NCI-H748 (cell line): ENCODE measurements at regions not wholly inside any gene's neighbourhood (a gene's known extent, or its start where the extent isn't known, plus 50 kb on each side); places are given as distances from the start of the nearest gene placed in this dataset.

Experiments used
- DNase-seq: peaks from one replicate; lab custom pipeline; 2025; ENCODE audit not compliant: unreplicated experiment; lab: John Stamatoyannopoulos, UW

GRCh38 chr6:99219788-99220187 is 129.7 kb downstream of the FAXC start:
- DNase-seq: peak; percentile 10

- no peak for DNase-seq
These were observed 132.5 kb downstream of the FAXC start for GRCh38 chr6:99216959-99217358.

- no peak for DNase-seq
These were observed 153.4 kb downstream of the FAXC start for GRCh38 chr6:99195986-99196655.

- no peak for DNase-seq
These were observed 156.9 kb downstream of the FAXC start for GRCh38 chr6:99192561-99192960.

GRCh38 chr6:99189823-99190721 is 159.4 kb downstream of the FAXC start:
- no peak for DNase-seq

- DNase-seq: no peak
These were observed 162.0 kb downstream of the FAXC start for GRCh38 chr6:99187429-99187828.

- DNase-seq: no peak
These were observed 163.1 kb downstream of the FAXC start for GRCh38 chr6:99186417-99186816.

GRCh38 chr6:99185525-99185924 is 163.9 kb downstream of the FAXC start:
- DNase-seq: peak; percentile 28

GRCh38 chr6:99184696-99185095 is 164.8 kb downstream of the FAXC start:
- no peak for DNase-seq

- DNase-seq: no peak
These were observed 166.4 kb downstream of the FAXC start for GRCh38 chr6:99183066-99183465.

GRCh38 chr6:99181174-99181573 is 168.3 kb downstream of the FAXC start:
- no peak for DNase-seq

- DNase-seq: no peak
These were observed 171.3 kb downstream of the FAXC start for GRCh38 chr6:99178168-99178567.

- no peak for DNase-seq
These were observed 171.7 kb downstream of the FAXC start for GRCh38 chr6:99177736-99178135.

GRCh38 chr6:99165838-99166237 is 183.6 kb downstream of the FAXC start:
- DNase-seq: no peak

GRCh38 chr6:99152347-99152643 is 197.2 kb downstream of the FAXC start:
- no peak for DNase-seq

GRCh38 chr6:99151634-99152346 is 197.7 kb downstream of the FAXC start:
- DNase-seq: peak; percentile 56

GRCh38 chr6:99148761-99149160 is 200.7 kb downstream of the FAXC start:
- no peak for DNase-seq

GRCh38 chr6:99148111-99148510 is 200.4 kb upstream of the FBXL4 start:
- no peak for DNase-seq

- DNase-seq: no peak
These were observed 199.5 kb upstream of the FBXL4 start for GRCh38 chr6:99147206-99147605.

- no peak for DNase-seq
These were observed 199.0 kb upstream of the FBXL4 start for GRCh38 chr6:99146711-99147110.

GRCh38 chr6:99145738-99146137 is 198.0 kb upstream of the FBXL4 start:
- DNase-seq: no peak
